HAP-1 (cell line): ENCODE measurements at regions not wholly inside any gene's neighbourhood (a gene's known extent, or its start where the extent isn't known, plus 50 kb on each side); places are given as distances from the start of the nearest gene placed in this dataset.
A peak's percentile ranks its signal among the peaks of the same experiment; 100 is the strongest.
"Not testable (repeated sequence)": the region's sequence is repeated elsewhere in the genome, so short reads cannot be mapped to it uniquely, and the experiment has no call there.

Experiments
- DNase-seq, 2 experiments: peaks; one replicate each; pipeline ENCODE4 v3.0.0-alpha.2; 2016 to 2020; ENCODE audit warnings: low spot score in 2 of 2
- H3K27me3 ChIP-seq: fragments of 250-450 bp; sonication (Bioruptor Pico); 2 replicates; pipeline ENCODE4 v1.5.1; 2020; ENCODE audit warnings: low read depth, mild to moderate bottlenecking, moderate library complexity
- H3K36me3 ChIP-seq: fragments of 250-450 bp; sonication (Bioruptor Pico); replicated peaks from 2 replicates; pipeline ENCODE4 v1.5.1; 2020; ENCODE audit warnings: mild to moderate bottlenecking
- H3K4me1 ChIP-seq: fragments of 250-450 bp; sonication (Bioruptor Pico); 2 replicates; pipeline ENCODE4 v1.5.1; 2020; ENCODE audit warnings: mild to moderate bottlenecking
- H3K4me3 ChIP-seq: fragments of 250-450 bp; sonication (Bioruptor Pico); 2 replicates; pipeline ENCODE4 v1.5.1; 2020; ENCODE audit warnings: mild to moderate bottlenecking, moderate library complexity
- H3K9me3 ChIP-seq: fragments of 250-450 bp; sonication (Bioruptor Pico); 2 replicates; pipeline ENCODE4 v1.5.1; 2020; ENCODE audit warnings: mild to moderate bottlenecking, moderate library complexity
- in situ Hi-C: fragments of 300-500 bp; cut with MboI; formaldehyde crosslinking; loops from 3 replicates; pipeline ENCODE4 v1.14.3; 2020; ENCODE audit warnings: low sequenced_read_pairs, inconsistent platforms, mixed read lengths

GRCh38 chr7:79668292-79668691 is 214.8 kb upstream of the MAGI2 start:
- H3K4me3 ChIP-seq: no peak overlapping the region
- no peaks in the 10 kb centered on the region for H3K4me1 ChIP-seq
- H3K36me3 ChIP-seq: no peaks in the 10 kb centered on the region
- no peaks in the 10 kb centered on the region for H3K27me3 ChIP-seq
- in situ Hi-C loops: no loop called here
- no peak for DNase-seq
- peaks cover 17% of the 10 kb centered on the region for H3K9me3 ChIP-seq

- DNase-seq: no peak
- Histone ChIP-seq H3K4me3 (no peak overlapping the region), H3K36me3 (no peaks in the 10 kb centered on the region), H3K4me1 (no peaks in the 10 kb centered on the region), H3K27me3 (no peaks in the 10 kb centered on the region), H3K9me3 (peaks cover 14% of the 10 kb centered on the region)
- in situ Hi-C loops: no loop called here
Measured at GRCh38 chr7:79666472-79666871, 213.0 kb upstream of the MAGI2 start.

- in situ Hi-C loops: no loop called here
- no peaks in the 10 kb centered on the region for H3K36me3 ChIP-seq
- H3K4me3 ChIP-seq: no peak overlapping the region
- DNase-seq: no peak
- peaks cover 7% of the 10 kb centered on the region; the same call in 1 of the 2 replicates for H3K9me3 ChIP-seq
- no peaks in the 10 kb centered on the region for H3K27me3 ChIP-seq
- no peaks in the 10 kb centered on the region for H3K4me1 ChIP-seq
Measured at GRCh38 chr7:79664884-79665676, 211.6 kb upstream of the MAGI2 start.

- no peak for DNase-seq
- in situ Hi-C loops: no loop called here
- Histone ChIP-seq H3K4me3 (no peak overlapping the region), H3K9me3 (no peaks in the 10 kb centered on the region), H3K4me1 (no peaks in the 10 kb centered on the region), H3K36me3 (no peaks in the 10 kb centered on the region), H3K27me3 (no peaks in the 10 kb centered on the region)
Measured at GRCh38 chr7:79658304-79658703, 204.8 kb upstream of the MAGI2 start.

- no peaks in the 10 kb centered on the region for H3K36me3 ChIP-seq
- no peaks in the 10 kb centered on the region for H3K4me1 ChIP-seq
- H3K27me3 ChIP-seq: no peaks in the 10 kb centered on the region
- no peaks in the 10 kb centered on the region for H3K9me3 ChIP-seq
- no peak for DNase-seq
- in situ Hi-C loops: no loop called here
- H3K4me3 ChIP-seq: no peak overlapping the region
Measured at GRCh38 chr7:79653136-79653631, 199.7 kb upstream of the MAGI2 start.

- no peaks in the 10 kb centered on the region for H3K36me3 ChIP-seq
- no peaks in the 10 kb centered on the region for H3K27me3 ChIP-seq
- no peaks in the 10 kb centered on the region for H3K9me3 ChIP-seq
- no peak overlapping the region for H3K4me3 ChIP-seq
- in situ Hi-C loops: no loop called here
- no peak for DNase-seq
- H3K4me1 ChIP-seq: no peaks in the 10 kb centered on the region
Measured at GRCh38 chr7:79652619-79653018, 199.2 kb upstream of the MAGI2 start.

- Histone ChIP-seq H3K36me3 (no peaks in the 10 kb centered on the region), H3K4me3 (no peak overlapping the region), H3K9me3 (no peaks in the 10 kb centered on the region), H3K27me3 (no peaks in the 10 kb centered on the region), H3K4me1 (peaks cover 4% of the 10 kb centered on the region)
- DNase-seq: no peak
- in situ Hi-C loops: no loop called here
Measured at GRCh38 chr7:79647711-79648110, 194.2 kb upstream of the MAGI2 start.

GRCh38 chr7:79646278-79646677 is 192.8 kb upstream of the MAGI2 start:
- DNase-seq: peak in 1 of 2 experiments; percentile 49
- no peaks in the 10 kb centered on the region for H3K27me3 ChIP-seq
- peaks cover 4% of the 10 kb centered on the region for H3K4me1 ChIP-seq
- H3K36me3 ChIP-seq: no peaks in the 10 kb centered on the region
- no peak overlapping the region for H3K4me3 ChIP-seq
- in situ Hi-C loops: no loop called here
- no peaks in the 10 kb centered on the region for H3K9me3 ChIP-seq

- Histone ChIP-seq H3K27me3 (no peaks in the 10 kb centered on the region), H3K36me3 (no peaks in the 10 kb centered on the region), H3K4me3 (no peak overlapping the region), H3K9me3 (no peaks in the 10 kb centered on the region), H3K4me1 (no peaks in the 10 kb centered on the region)
- no peak for DNase-seq
- in situ Hi-C loops: no loop called here
Measured at GRCh38 chr7:79636849-79637248, 183.4 kb upstream of the MAGI2 start.

GRCh38 chr7:79625921-79626320 is 172.5 kb upstream of the MAGI2 start:
- H3K36me3 ChIP-seq, H3K27me3 ChIP-seq, H3K9me3 ChIP-seq, in situ Hi-C loops, DNase-seq, H3K4me1 ChIP-seq, H3K4me3 ChIP-seq: not testable (repeated sequence)

GRCh38 chr7:79624336-79624735 is 170.9 kb upstream of the MAGI2 start:
- Histone ChIP-seq H3K4me3 (no peak overlapping the region), H3K9me3 (no peaks in the 10 kb centered on the region), H3K27me3 (no peaks in the 10 kb centered on the region), H3K36me3 (no peaks in the 10 kb centered on the region), H3K4me1 (no peaks in the 10 kb centered on the region)
- in situ Hi-C loops: no loop called here
- no peak for DNase-seq

GRCh38 chr7:79622781-79623180 is 169.3 kb upstream of the MAGI2 start:
- Histone ChIP-seq H3K27me3 (no peaks in the 10 kb centered on the region), H3K4me3 (no peak overlapping the region), H3K4me1 (no peaks in the 10 kb centered on the region), H3K9me3 (no peaks in the 10 kb centered on the region), H3K36me3 (no peaks in the 10 kb centered on the region)
- no peak for DNase-seq
- in situ Hi-C loops: no loop called here

- Histone ChIP-seq H3K27me3 (no peaks in the 10 kb centered on the region), H3K4me1 (no peaks in the 10 kb centered on the region), H3K36me3 (no peaks in the 10 kb centered on the region), H3K4me3 (no peak overlapping the region), H3K9me3 (no peaks in the 10 kb centered on the region)
- no peak for DNase-seq
- in situ Hi-C loops: no loop called here
Measured at GRCh38 chr7:79620291-79620690, 166.8 kb upstream of the MAGI2 start.

GRCh38 chr7:79619216-79619615 is 165.7 kb upstream of the MAGI2 start:
- Histone ChIP-seq H3K4me1 (no peaks in the 10 kb centered on the region), H3K9me3 (no peaks in the 10 kb centered on the region), H3K4me3 (no peak overlapping the region), H3K27me3 (no peaks in the 10 kb centered on the region), H3K36me3 (no peaks in the 10 kb centered on the region)
- DNase-seq: peak in 1 of 2 experiments; percentile 35
- in situ Hi-C loops: no loop called here
